ENCODE measurements at regions not wholly inside any gene's neighbourhood (a gene's known extent, or its start where the extent isn't known, plus 50 kb on each side); places are given as distances from the start of the nearest gene placed in this dataset.
A peak's percentile ranks its signal among the peaks of the same experiment; 100 is the strongest.
"Not testable (repeated sequence)": the region's sequence is repeated elsewhere in the genome, so short reads cannot be mapped to it uniquely, and the experiment has no call there.

- no peak for DNase-seq
Observed at GRCh38 chr1:203926025-203926540, 64.7 kb downstream of the SNRPE start.

GRCh38 chr1:203929741-203930309 is 68.4 kb downstream of the SNRPE start:
- DNase-seq = no peak

GRCh38 chr1:203930342-203930741 is 68.9 kb downstream of the SNRPE start:
- no peak for DNase-seq

GRCh38 chr1:203931953-203932352 is 70.6 kb downstream of the SNRPE start:
- DNase-seq = no peak

DNA sequence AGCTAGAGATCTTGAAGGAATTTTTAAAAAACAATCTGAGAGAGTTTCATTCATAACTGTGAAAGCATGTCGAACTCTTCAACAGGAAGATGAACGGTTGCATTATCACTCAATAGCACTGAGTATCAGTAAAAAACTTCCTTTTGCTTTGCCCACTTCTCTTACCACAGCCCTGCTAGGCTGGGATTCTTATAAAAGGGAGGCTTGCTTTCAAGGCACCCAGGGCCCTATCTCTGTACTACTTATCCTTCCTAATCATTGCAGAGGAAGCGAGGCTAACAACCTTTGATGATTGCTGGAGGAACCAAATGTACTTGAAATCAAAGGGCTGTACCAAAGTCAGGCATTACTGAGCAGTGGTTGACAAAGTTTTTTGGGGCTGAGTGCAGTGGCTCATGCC is 71.2 kb downstream of the SNRPE start:
- no peak for DNase-seq

GRCh38 chr1:203934027-203934426 is 72.6 kb downstream of the SNRPE start:
- DNase-seq = no peak

- DNase-seq = no peak
Observed at GRCh38 chr1:203934651-203935050, 73.3 kb downstream of the SNRPE start.

- no peak for DNase-seq
Observed at GRCh38 chr1:203935321-203935720, 73.9 kb downstream of the SNRPE start.

DNA sequence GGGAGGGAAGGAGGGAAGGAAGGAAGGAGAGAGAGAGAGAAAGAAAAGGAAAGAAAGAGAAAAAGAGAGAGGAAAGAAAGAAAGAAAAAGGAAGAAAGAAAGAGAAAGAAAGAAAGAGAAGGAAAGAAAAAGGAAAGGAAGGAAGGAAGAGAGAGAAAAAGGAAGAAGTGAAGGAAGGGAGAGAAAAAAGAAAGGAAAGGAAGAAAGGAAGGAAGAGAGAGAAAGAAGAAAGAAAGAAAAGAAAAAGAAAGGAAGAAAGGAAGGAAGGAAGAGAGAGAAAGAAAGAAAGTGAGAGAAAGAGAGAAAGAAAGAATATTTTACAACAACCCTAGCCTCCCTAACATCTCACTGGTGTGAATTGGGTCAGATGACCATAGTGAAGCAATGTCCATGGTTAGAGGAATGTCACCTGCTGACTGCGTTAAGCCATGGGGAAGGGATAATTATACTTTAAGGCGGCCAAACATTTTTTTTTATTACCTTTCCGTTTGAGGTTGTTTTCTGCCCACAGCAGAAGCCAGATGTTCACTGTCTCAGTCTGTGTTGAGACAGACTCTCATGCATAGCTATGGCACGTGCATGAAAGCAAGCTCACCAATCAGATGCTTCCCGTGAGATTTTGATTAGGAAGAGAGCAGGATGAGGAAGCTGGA is 76.4 kb downstream of the SNRPE start:
- DNase-seq = no peak

GRCh38 chr1:203944651-203945404 is 83.4 kb downstream of the SNRPE start:
- DNase-seq = no peak

DNA sequence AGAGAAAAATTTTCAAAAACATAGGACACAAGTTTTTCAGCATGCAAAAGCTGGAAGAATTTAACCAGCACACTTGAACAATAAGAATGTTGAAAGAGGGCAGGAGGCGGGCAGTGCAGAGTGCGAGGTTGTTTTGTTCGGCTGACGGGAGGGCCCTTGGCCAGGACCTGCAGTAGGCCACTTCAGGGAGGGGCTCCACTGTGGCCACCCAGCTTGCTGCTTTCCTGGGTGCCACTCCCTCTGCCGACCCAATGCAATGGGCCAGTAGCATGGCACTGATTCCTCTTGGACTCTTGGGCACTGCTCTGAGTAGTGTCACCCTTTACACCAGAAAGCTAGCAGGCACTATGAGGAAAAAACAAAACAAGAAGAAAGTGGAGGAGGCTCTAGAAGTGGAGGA is 92.9 kb downstream of the SNRPE start:
- DNase-seq = no peak

GRCh38 chr1:203954788-203955552 is 93.6 kb downstream of the SNRPE start:
- no peak for DNase-seq

DNA sequence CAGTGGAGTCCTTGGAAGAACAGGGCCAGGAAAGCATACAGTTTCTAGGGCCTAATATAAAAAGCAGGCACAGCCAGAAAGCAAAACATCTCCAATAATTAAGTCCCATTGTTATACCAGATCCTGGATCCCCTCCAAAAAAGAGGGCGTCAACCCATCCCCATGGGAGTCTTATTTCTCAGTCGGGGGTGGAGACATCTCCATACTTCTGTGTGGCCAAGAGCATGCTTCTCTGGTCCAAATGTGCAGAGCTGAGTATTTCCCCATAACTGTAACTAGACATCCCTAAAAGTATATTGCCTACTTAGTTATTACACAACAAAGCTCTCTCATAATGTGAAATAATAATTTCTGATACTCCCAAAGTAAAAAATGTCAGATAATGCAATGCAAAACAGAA is 104.2 kb upstream of the SOX13 start:
- DNase-seq = no peak

- DNase-seq = no peak
Observed at GRCh38 chr1:203969846-203970245, 103.1 kb upstream of the SOX13 start.

- no peak for DNase-seq
Observed at GRCh38 chr1:203985044-203985443, 87.9 kb upstream of the SOX13 start.

GRCh38 chr1:203985676-203986075 is 87.2 kb upstream of the SOX13 start:
- no peak for DNase-seq

GRCh38 chr1:203986887-203987461 is 85.9 kb upstream of the SOX13 start:
- no peak for DNase-seq

- peak; percentile 29 for DNase-seq
Observed at GRCh38 chr1:203990118-203990517, 82.8 kb upstream of the SOX13 start.

DNA sequence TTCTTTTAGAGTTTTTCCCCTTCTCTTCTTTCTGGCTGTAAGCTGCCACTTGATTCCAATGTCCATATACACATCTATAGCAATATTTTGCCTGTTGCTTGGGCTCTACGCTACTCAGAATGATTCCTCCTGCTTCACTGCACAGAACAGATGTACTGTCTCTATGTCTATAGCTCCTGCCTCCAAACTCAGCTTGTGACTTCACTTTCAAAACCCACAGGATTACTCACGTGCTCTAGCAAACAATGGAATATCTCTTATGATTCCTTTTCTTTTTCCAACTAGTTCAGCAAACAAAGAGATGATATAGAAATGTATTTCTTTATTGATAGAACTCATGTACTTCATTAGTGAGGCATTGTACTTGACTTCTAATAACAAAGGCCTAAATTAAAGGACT is 80.5 kb upstream of the SOX13 start:
- no peak for DNase-seq

DNA sequence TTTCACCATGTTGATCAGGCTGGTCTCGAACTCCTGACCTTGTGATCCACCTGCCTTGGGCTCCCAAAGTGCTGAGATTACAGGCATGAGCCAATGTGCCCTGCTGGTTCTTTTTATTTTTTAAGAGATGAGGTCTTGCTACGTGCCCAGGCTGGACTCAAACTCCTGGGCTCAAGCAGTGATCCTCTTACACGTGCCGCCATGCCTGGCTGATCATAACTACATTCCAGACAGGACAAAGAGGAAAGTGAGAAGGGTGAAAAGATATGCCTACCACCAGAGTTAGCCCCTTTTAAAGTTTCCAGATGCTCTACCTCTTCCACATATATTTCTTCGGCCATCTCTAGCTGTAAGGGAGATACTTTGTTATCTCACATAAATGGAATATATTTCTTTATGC is 79.7 kb upstream of the SOX13 start:
- DNase-seq = no peak

DNA sequence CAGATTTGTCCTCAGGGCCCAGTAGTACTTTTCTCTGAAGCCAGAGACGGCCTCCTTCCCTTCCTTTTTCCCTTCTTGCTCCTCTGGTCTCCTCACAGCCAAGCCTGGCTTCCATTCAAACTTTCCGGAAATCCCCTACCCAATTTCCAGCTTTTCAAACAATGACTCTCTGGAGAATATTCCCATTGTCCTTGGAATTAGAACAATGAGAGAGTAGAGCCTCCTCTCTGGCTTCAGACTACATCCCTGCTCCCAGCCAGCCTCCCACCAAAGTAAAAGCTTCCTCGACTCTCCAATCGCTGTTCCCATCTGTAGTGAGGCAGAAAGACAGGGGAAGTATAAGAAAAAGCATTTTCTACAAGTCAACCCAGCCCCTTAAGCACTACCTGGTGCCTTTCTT is 77.7 kb upstream of the SOX13 start:
- DNase-seq = no peak

DNA sequence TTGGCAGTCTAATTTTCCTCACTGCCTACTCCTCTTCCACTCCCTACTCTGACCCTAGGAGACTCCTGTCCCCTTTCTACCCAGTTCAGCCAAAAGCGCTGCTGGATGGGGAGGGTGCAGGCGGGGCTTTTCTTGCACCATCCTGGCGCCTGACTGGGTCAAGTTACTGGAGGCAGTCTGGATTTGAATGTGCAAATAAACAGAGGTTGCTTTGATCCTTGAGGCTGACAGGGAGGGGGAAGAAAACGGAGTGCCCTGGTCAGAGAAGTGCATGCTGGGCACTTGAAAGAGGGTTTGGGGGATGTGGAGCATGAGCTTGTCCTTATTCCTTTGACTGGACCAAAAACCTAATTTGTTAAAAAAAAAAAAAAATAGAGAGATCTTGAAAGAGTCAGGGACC is 76.8 kb upstream of the SOX13 start:
- DNase-seq = peak; percentile 27

GRCh38 chr1:203998571-203998970 is 74.3 kb upstream of the SOX13 start:
- DNase-seq = not testable (repeated sequence)

All from NCI-H146 (cell line).